Bronchial epithelial cell (primary cell): ENCODE measurements at regions not wholly inside any gene's neighbourhood (a gene's known extent, or its start where the extent isn't known, plus 50 kb on each side); places are given as distances from the start of the nearest gene placed in this dataset.

Source experiments
- DNase-seq: peaks from one replicate; pipeline ENCODE4 v3.0.0-alpha.2; 2010; ENCODE audit warnings: low read depth
- FAIRE-seq: peaks from 2 replicates; lab custom pipeline; 2011; peaks lifted over from hg19 to GRCh38; lab: Jason Lieb, UNC
- H3K27me3 ChIP-seq: 2 replicates; pipeline ENCODE4 v1.5.1; 2011; ENCODE audit warnings: low read length; ENCODE audit not compliant: control insufficient read depth, insufficient read depth
- H3K36me3 ChIP-seq: 2 replicates; pipeline ENCODE4 v1.5.1; 2011; ENCODE audit warnings: low read length; ENCODE audit not compliant: control insufficient read depth, insufficient read depth
- H3K4me3 ChIP-seq: 2 replicates; pipeline ENCODE4 v1.5.1; 2011; ENCODE audit warnings: mild to moderate bottlenecking, low read depth, low read length, control low read depth
- TF ChIP-seq, protein P1 (sequence below): IDR thresholded peaks from 2 replicates; pipeline ENCODE4 v1.5.1; 2011; ENCODE audit warnings: mild to moderate bottlenecking, moderate library complexity, low read length, control low read depth, inconsistent platforms; ENCODE audit not compliant: insufficient read depth, severe bottlenecking

DNA sequence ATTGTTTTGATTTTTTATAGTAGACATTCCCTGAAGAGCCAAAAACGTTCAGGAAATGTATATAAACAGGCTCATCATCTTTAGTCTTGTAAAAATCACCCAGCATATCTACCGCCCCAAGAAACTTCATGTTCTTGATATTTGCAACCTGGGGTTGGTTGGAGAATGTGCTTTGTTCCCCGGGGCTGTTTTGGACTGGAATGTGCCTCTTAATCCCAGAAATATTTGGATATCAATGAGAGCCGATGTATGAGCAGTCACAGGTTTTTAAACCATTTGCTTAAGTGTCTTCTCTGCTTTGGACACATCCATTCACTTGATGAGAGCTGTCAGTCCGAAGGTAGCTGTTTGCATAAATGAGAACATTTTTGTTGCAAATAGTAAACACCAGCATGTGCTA is 449.7 kb downstream of the PCDH7 start:
- TF ChIP-seq, protein P1, sequence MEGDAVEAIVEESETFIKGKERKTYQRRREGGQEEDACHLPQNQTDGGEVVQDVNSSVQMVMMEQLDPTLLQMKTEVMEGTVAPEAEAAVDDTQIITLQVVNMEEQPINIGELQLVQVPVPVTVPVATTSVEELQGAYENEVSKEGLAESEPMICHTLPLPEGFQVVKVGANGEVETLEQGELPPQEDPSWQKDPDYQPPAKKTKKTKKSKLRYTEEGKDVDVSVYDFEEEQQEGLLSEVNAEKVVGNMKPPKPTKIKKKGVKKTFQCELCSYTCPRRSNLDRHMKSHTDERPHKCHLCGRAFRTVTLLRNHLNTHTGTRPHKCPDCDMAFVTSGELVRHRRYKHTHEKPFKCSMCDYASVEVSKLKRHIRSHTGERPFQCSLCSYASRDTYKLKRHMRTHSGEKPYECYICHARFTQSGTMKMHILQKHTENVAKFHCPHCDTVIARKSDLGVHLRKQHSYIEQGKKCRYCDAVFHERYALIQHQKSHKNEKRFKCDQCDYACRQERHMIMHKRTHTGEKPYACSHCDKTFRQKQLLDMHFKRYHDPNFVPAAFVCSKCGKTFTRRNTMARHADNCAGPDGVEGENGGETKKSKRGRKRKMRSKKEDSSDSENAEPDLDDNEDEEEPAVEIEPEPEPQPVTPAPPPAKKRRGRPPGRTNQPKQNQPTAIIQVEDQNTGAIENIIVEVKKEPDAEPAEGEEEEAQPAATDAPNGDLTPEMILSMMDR: no peak
- no peak for FAIRE-seq
- no peak overlapping the region for H3K4me3 ChIP-seq
- no peak for DNase-seq
- no peaks in the 10 kb centered on the region for H3K36me3 ChIP-seq
- H3K27me3 ChIP-seq: no peaks in the 10 kb centered on the region

- H3K36me3 ChIP-seq: no peaks in the 10 kb centered on the region
- no peaks in the 10 kb centered on the region for H3K27me3 ChIP-seq
- no peak for DNase-seq
- no peak for FAIRE-seq
- H3K4me3 ChIP-seq: no peak overlapping the region
- TF ChIP-seq, protein P1: no peak
Observed at GRCh38 chr4:31171362-31171761, 451.2 kb downstream of the PCDH7 start.

DNA sequence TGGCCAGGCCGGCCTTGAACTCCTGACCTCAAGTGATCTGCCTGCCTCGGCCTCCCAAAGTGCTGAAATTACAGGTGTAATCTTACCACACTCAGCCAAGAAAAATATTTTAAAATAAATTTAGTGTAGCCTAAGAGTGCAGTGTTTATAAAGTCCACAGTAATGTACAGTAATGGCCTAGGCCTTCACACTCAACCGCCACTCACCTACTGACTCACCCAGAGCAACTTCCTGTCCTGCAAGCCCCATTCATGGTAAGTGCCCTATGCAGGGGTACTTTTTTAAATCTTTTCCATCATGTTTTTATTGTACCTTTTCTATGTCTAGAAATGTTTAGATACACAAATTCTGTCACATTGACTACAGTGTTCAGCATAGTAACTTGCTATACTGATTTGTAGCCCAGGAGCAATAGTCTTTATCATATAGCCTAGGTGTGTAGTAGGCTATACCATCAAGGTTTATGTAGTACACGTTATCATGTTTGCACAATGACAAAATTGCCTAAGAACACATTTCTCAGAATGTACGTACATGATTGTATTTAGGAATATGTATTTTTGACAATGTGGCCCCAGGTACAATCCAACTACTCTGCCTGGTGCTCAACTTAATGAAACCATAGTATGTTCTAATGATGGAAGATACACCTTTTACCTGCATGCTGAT is 455.2 kb downstream of the PCDH7 start:
- peak; percentile 84 for DNase-seq
- no peaks in the 10 kb centered on the region for H3K36me3 ChIP-seq
- H3K27me3 ChIP-seq: no peaks in the 10 kb centered on the region
- H3K4me3 ChIP-seq: no peak overlapping the region
- TF ChIP-seq, protein P1: no peak
- FAIRE-seq: no peak

GRCh38 chr4:31183256-31183655 is 463.1 kb downstream of the PCDH7 start:
- FAIRE-seq (no peak), DNase-seq (no peak)
- Histone ChIP-seq H3K36me3 (no peaks in the 10 kb centered on the region), H3K4me3 (no peak overlapping the region), H3K27me3 (no peaks in the 10 kb centered on the region)
- TF ChIP-seq, protein P1: no peak

DNA sequence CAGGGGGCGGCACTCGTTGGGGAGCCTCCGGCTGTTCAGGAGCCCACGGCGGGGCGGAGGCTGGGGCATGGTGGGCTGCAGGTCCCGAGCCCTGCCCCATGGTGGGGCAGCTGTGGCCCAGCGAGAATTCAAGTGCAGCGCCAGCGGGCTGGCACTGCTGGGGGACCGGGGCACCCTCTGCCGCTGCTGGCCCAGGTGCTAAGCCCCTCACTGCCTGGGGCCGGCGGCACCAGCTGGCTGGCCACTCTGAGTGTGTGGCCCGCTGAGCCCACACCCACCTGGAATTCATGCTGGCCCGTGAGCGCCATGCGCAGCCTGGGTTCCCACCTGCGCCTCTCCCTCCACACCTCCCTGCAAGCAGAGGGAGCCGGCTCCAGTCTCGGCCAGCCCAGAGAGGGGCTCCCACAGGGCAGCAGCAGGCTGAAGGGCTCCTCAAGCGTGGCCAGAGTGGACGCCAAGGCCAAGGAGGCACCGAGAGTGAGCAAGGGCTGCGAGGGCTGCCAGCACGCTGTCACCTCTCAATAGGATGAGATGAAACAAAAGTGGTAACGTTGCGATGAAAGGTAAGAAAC is 464.9 kb downstream of the PCDH7 start:
- H3K27me3 ChIP-seq: no peaks in the 10 kb centered on the region
- TF ChIP-seq, protein P1: no peak
- FAIRE-seq: no peak
- H3K36me3 ChIP-seq: no peaks in the 10 kb centered on the region
- no peak overlapping the region for H3K4me3 ChIP-seq
- DNase-seq: no peak
